RCC 7860 (cell line): ENCODE measurements at regions not wholly inside any gene's neighbourhood (a gene's known extent, or its start where the extent isn't known, plus 50 kb on each side); places are given as distances from the start of the nearest gene placed in this dataset.

Experiments used
- DNase-seq: peaks from one replicate; pipeline ENCODE4 v3.0.0-alpha.2; 2015; ENCODE audit warnings: low spot score
- FAIRE-seq: peaks from 2 replicates; lab custom pipeline; 2012; peaks lifted over from hg19 to GRCh38; lab: Jason Lieb, UNC

GRCh38 chr6:50102676-50103075 is 52.9 kb upstream of the DEFB112 start:
- DNase-seq (no peak), FAIRE-seq (no peak)

GRCh38 chr6:50110587-50110986 is 60.9 kb upstream of the DEFB112 start:
- FAIRE-seq (no peak), DNase-seq (no peak)

GRCh38 chr6:50112981-50113857 is 63.5 kb upstream of the DEFB112 start:
- no peak for DNase-seq
- FAIRE-seq: no peak

GRCh38 chr6:50116390-50116789 is 66.7 kb upstream of the DEFB112 start:
- DNase-seq (no peak), FAIRE-seq (no peak)

- no peak for DNase-seq
- FAIRE-seq: no peak
Observed at GRCh38 chr6:50116797-50117542, 67.2 kb upstream of the DEFB112 start.

GRCh38 chr6:50120300-50120699 is 70.6 kb upstream of the DEFB112 start:
- FAIRE-seq (no peak), DNase-seq (no peak)

- FAIRE-seq (no peak), DNase-seq (no peak)
Observed at GRCh38 chr6:50123688-50124087, 74.0 kb upstream of the DEFB112 start.

GRCh38 chr6:50124572-50124971 is 74.8 kb upstream of the DEFB112 start:
- DNase-seq (no peak), FAIRE-seq (no peak)

GRCh38 chr6:50128420-50129005 is 78.8 kb upstream of the DEFB112 start:
- peak; percentile 79 for FAIRE-seq
- DNase-seq: no peak

GRCh38 chr6:50135968-50136367 is 86.2 kb upstream of the DEFB112 start:
- no peak for DNase-seq
- FAIRE-seq: no peak

GRCh38 chr6:50141100-50141499 is 91.4 kb upstream of the DEFB112 start:
- FAIRE-seq (no peak), DNase-seq (no peak)

GRCh38 chr6:50143011-50143719 is 93.4 kb upstream of the DEFB112 start:
- DNase-seq (no peak), FAIRE-seq (no peak)

- no peak for DNase-seq
- no peak for FAIRE-seq
Observed at GRCh38 chr6:50145125-50145524, 95.4 kb upstream of the DEFB112 start.

GRCh38 chr6:50147371-50147770 is 97.6 kb upstream of the DEFB112 start:
- FAIRE-seq (no peak), DNase-seq (no peak)

- FAIRE-seq: no peak
- no peak for DNase-seq
Observed at GRCh38 chr6:50180646-50181045, 130.9 kb upstream of the DEFB112 start.

GRCh38 chr6:50185006-50185405 is 135.3 kb upstream of the DEFB112 start:
- no peak for DNase-seq
- no peak for FAIRE-seq

- no peak for FAIRE-seq
- DNase-seq: no peak
Observed at GRCh38 chr6:50187351-50187921, 137.7 kb upstream of the DEFB112 start.

- FAIRE-seq (no peak), DNase-seq (no peak)
Observed at GRCh38 chr6:50198245-50198644, 148.5 kb upstream of the DEFB112 start.

- FAIRE-seq: no peak
- DNase-seq: no peak
Observed at GRCh38 chr6:50202766-50203165, 153.0 kb upstream of the DEFB112 start.

- DNase-seq: no peak
- FAIRE-seq: no peak
Observed at GRCh38 chr6:50211582-50211981, 161.9 kb upstream of the DEFB112 start.

- DNase-seq (no peak), FAIRE-seq (no peak)
Observed at GRCh38 chr6:50213146-50213545, 163.4 kb upstream of the DEFB112 start.
